ENCODE measurements at regions not wholly inside any gene's neighbourhood (a gene's known extent, or its start where the extent isn't known, plus 50 kb on each side); places are given as distances from the start of the nearest gene placed in this dataset.

DNA sequence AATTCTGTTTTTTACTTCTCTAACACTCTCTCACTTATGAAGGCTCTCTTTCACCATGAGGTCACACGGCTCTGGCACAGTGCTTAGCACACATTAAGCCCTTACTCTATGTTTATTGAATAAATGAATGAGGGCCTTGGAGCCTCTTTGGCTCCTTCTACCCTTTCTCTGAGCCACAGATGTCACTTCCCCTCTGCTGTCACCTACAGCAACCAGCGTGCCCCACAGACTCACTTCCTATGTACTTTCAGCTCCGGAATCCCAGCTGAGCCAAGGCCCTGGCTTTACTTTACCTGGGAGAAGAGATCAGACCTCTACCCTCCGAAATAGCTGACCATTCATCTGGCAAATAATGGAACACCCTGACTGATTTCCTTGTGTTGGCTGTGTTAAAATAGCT, 53.7 kb upstream of the HMCN1 start:
- TF ChIP-seq POLR2AphosphoS5 (IDR thresholded peaks at IDR 0.05; ENCODE audit: low read depth, low read length), result no peak
- TF ChIP-seq POLR2A (IDR thresholded peaks at IDR 0.05; ENCODE audit: low read depth, low read length), result no peak
